GM12891 (cell line): ENCODE measurements at regions not wholly inside any gene's neighbourhood (a gene's known extent, or its start where the extent isn't known, plus 50 kb on each side); places are given as distances from the start of the nearest gene placed in this dataset.
A peak's percentile ranks its signal among the peaks of the same experiment; 100 is the strongest.
"Not testable (repeated sequence)": the region's sequence is repeated elsewhere in the genome, so short reads cannot be mapped to it uniquely, and the experiment has no call there.

Experiments used
- DNase-seq: peaks from one replicate; pipeline ENCODE4 v3.0.0; 2011; ENCODE audit warnings: low spot score; ENCODE audit not compliant: insufficient read length
- FAIRE-seq: peaks from 2 replicates; lab custom pipeline; 2011; peaks lifted over from hg19 to GRCh38; lab: Jason Lieb, UNC
- PAX5 ChIP-seq: IDR thresholded peaks from 2 replicates; pipeline ENCODE4 v1.6.1; 2011; ENCODE audit warnings: low read length, moderate library complexity, mild to moderate bottlenecking; ENCODE audit not compliant: insufficient read depth, severe bottlenecking
- POLR2A ChIP-seq: IDR thresholded peaks from 2 replicates; pipeline ENCODE4 v1.6.1; 2011; ENCODE audit warnings: low read depth, low read length, control low read depth
- POLR2AphosphoS5 ChIP-seq: IDR thresholded peaks from 2 replicates; pipeline ENCODE4 v1.6.1; 2011; ENCODE audit warnings: low read depth, low read length, control low read depth
- POU2F2 ChIP-seq: IDR thresholded peaks from 2 replicates; pipeline ENCODE4 v1.6.1; 2011; ENCODE audit warnings: low read depth, mild to moderate bottlenecking, control low read depth, low read length, moderate library complexity
- SPI1 ChIP-seq: IDR thresholded peaks from 2 replicates; pipeline ENCODE4 v1.6.1; 2011; ENCODE audit warnings: low read depth, low read length, control low read depth
- TAF1 ChIP-seq: IDR thresholded peaks from 2 replicates; pipeline ENCODE4 v1.6.1; 2011; ENCODE audit warnings: low read depth, low read length, control low read depth

GRCh38 chr15:30749048-30749447 lies 123.1 kb downstream of the ARHGAP11B start:
- FAIRE-seq, DNase-seq: not testable (repeated sequence)

- DNase-seq, result not testable (repeated sequence)
- FAIRE-seq, result peak; percentile 94
Observed at GRCh38 chr15:30755036-30755687, 129.2 kb downstream of the ARHGAP11B start.

- FAIRE-seq, DNase-seq: not testable (repeated sequence)
Observed at GRCh38 chr15:30760633-30761032, 134.7 kb downstream of the ARHGAP11B start.

DNA sequence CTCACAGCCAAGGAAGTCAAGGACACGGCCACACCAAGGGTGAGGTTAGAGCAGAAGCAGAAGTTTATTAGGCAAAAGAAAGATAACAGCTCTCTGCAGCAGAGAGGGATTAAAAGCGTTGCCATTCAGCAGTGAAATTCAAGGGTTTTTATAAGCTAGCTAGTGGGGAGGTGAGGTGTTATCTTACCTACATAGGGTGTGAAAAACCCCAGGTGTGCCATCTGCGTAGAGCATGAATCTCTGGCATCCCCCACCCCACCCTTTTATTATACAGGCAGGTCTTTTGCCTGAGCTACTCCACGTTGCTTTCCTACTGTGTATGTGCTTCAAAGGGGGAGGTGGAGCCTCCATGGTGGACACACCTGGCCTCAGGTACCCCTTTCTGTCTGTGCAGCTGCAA lies 135.4 kb downstream of the ARHGAP11B start:
- not testable (repeated sequence) for DNase-seq, FAIRE-seq

- DNase-seq, FAIRE-seq: not testable (repeated sequence)
Observed at GRCh38 chr15:30769390-30770124, 134.2 kb upstream of the FAN1 start.

- TF ChIP-seq PAX5, result no peak
- no peak for DNase-seq
- no peak for FAIRE-seq
Observed at GRCh38 chr15:30770759-30771158, 133.0 kb upstream of the FAN1 start.

DNA sequence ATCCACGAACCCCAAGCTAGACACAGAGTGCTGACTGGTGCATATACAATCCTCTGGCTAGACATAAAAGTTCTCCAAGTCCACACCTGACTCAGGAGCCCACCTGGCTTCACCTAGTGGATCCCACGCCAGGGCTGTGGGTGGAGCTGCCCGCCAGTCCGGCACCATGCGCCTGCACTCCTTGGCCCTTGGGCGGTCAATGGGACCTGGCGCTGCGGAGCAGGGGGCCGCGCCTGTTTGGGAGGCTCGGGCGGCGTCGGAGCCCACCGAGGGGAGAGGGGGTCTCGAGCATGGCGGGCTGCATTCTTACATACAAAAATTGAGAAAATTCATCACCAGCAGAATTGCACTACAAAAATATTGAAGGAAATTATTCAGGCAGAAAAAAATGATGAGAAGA lies 120.7 kb upstream of the FAN1 start:
- TF ChIP-seq TAF1 (no peak), POLR2A (no peak), POU2F2 (no peak), POLR2AphosphoS5 (no peak), SPI1 (no peak), PAX5 (no peak)
- FAIRE-seq (no peak), DNase-seq (no peak)

GRCh38 chr15:30788595-30788994 lies 115.1 kb upstream of the FAN1 start:
- DNase-seq (no peak), FAIRE-seq (no peak)
- no peak for TF ChIP-seq PAX5
- no peak for TF ChIP-seq POU2F2
- no peak for TF ChIP-seq POLR2AphosphoS5
- no peak for TF ChIP-seq SPI1
- TF ChIP-seq TAF1, result no peak
- no peak for TF ChIP-seq POLR2A

DNA sequence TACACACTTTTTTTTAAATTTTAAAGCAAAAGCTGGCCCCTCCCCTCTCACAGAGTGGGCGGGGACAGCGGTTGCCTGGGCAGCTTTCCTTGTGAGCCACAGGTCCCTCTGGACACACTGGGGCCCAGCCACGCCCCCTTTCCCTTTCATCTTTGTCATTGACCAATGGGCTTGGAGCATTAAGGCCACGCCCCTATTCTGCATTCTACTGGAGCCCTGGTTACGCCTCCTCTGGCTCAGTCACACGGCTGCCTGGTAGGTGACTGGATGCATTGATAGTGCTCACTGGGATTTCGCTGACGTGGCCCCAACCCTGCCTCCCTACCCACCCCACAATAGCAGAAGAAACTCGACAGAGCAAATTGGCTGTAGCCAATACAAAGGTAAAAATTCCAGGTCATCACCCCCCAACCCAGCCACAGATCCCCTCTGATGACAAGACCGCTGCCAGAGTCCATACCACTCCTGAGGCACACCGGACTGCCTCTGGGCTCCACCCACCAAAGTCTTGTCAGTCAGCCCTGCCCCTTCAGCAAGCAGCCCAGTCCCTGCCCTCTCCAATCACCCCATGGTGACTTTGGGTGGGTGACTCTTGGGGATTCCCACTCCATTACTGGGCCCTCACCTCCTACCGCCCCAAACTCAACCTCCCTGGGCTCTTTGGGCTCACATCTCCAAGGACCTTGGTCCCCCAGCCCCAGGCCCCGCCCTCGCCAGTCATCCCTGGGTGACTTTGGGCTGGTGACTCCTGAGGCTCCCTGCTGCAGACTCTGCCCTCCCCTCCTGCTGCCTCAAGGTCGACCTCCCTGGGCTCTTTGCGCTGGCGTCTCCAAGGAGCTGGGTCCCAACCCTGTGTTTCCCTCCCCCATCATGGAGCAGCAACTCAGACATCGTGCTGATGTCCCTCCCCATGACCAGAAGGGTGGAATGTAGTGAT lies 112.2 kb upstream of the FAN1 start:
- no peak for TF ChIP-seq PAX5
- no peak for TF ChIP-seq POLR2AphosphoS5
- TF ChIP-seq TAF1, result no peak
- TF ChIP-seq POU2F2, result no peak
- TF ChIP-seq POLR2A, result no peak
- no peak for TF ChIP-seq SPI1
- FAIRE-seq (no peak), DNase-seq (no peak)

- DNase-seq, FAIRE-seq: not testable (repeated sequence)
Observed at GRCh38 chr15:30792843-30793242, 110.9 kb upstream of the FAN1 start.

DNA sequence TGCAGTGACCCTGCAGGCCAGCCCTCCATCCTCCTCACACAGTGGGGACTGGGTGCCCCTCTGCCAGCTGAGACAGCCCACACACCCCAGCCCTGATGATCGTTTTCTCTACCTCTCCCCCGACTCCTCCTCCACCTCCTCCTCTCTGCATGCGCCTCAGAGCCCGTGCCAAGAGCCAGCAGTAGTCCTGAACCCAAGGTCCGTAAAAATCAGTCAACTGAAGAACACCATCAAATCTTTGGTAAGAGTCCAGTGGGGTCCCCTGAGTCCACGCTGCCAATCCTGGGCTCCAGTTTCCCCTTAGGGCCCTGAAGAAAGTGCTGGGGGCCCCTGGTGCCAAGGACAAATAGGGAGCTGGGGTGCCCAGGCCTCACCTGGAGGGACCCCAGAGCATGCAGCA lies 109.3 kb upstream of the FAN1 start:
- no peak for FAIRE-seq
- DNase-seq, result no peak
- TF ChIP-seq TAF1, result no peak
- no peak for TF ChIP-seq SPI1
- TF ChIP-seq PAX5, result no peak
- no peak for TF ChIP-seq POLR2A
- no peak for TF ChIP-seq POU2F2
- TF ChIP-seq POLR2AphosphoS5, result no peak

DNA sequence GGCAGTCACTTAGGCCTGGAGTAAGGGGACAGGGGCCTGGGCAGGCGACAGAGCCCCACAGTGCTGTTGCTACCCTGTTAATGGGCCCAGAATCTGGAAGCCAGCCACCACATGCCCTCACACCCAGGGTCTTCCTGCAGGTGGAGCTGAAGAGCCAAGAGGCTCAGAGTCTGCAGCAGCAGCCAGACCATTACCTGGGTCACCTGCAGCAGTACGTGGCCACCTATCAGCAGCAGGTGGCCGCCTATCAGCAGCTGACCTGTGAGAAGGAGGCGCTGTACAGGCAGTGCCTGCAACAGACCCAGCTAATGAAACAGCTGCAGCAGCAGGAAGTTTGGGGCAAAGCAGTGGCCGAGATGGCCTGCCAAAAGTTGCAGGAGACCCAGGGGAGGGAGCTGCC lies 104.2 kb upstream of the FAN1 start:
- not testable (repeated sequence) for FAIRE-seq, DNase-seq

DNA sequence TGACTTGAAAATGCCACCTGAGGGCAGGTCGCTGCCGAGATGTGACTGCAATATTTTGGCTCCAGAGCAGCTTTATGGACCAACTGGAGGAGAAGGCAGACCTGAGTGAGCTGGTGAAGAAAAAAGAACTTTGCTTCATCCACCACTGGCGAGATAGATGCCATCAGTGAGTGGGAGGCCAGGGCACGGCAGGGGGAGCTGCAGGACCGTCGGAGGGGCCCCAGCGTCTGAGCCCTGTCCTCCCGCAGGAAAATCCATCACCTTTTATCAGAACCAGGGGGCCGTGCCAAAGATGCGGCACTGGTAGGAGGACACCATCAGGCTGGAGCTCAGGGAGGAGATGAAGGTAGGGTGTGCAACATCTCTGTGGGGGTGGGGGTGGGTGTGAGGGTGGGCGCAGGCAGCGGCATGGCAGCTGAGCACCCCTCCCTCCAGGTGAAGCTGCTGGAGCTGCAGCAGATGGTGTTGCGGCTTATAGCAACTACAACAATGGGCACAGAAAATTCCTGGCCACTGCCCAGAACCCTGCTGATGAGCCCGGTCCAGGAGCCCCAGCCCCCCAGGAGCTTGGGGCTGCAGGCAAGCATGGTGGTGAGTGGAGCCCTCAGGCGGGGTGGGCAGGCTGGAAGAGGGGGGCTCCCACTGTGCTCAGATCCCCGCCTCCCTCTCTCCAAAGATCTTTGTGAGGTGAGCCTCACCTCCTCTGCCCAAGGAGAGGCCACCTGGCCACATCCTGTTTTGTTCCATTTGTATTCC lies 102.4 kb upstream of the FAN1 start:
- DNase-seq, FAIRE-seq: not testable (repeated sequence)

DNA sequence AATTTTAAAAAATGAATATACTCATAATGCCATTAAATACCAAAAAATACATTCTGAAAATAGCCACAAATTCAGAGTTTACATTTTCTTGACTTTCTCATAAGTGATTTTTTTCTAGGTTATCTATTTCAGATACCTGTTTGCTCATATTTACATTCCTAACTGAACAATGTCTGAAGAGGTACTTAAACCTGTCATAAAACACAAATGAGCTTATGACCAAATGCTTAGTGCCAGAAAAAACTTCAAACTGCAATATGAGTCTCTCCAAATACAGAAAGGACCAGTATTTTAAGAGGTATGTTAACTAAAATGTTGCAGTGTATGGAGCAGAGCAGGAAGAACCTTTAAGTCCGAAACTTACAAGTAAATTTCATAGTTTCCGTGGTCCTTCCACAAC lies 101.7 kb upstream of the FAN1 start:
- not testable (repeated sequence) for DNase-seq, FAIRE-seq

GRCh38 chr15:30803703-30804102 lies 100.0 kb upstream of the FAN1 start:
- not testable (repeated sequence) for DNase-seq, FAIRE-seq
